Activated CD8-positive, alpha-beta T cell treated with anti-CD3 and anti-CD28 coated beads for 36 hours (primary cell): ENCODE measurements at regions not wholly inside any gene's neighbourhood (a gene's known extent, or its start where the extent isn't known, plus 50 kb on each side); places are given as distances from the start of the nearest gene placed in this dataset.

Experiments used
- ATAC-seq: fragments of 200-7000 bp; cut with Tn5 transposase; one replicate; pipeline ENCODE4 v1.10.0; 2021; ENCODE audit warnings: mild to moderate bottlenecking, moderate library complexity
- CTCF ChIA-PET: fragments of 350-600 bp; sonication (Branson Sonifier 250); formaldehyde crosslinking; loops from one replicate; lab custom pipeline; 2021; ENCODE audit warnings: antibody characterized with exemption; lab: Charles Lee
- POLR2A ChIA-PET: fragments of 350-600 bp; sonication (Branson Sonifier 250); formaldehyde crosslinking; loops from one replicate; lab custom pipeline; 2021; ENCODE audit warnings: antibody characterized with exemption; lab: Charles Lee
- DNase-seq: peaks from one replicate; pipeline ENCODE4 v3.0.0-alpha.2; 2020
- H3K27ac Mint-ChIP-seq: one replicate; pipeline ENCODE4 v1.8.0; 2021; ENCODE audit warnings: mild to moderate bottlenecking, mixed read lengths
- H3K27me3 Mint-ChIP-seq: one replicate; pipeline ENCODE4 v1.8.0; 2021; ENCODE audit warnings: mixed read lengths
- H3K36me3 Mint-ChIP-seq: one replicate; pipeline ENCODE4 v1.8.0; 2021; ENCODE audit warnings: low read depth, mixed read lengths
- H3K4me1 Mint-ChIP-seq: one replicate; pipeline ENCODE4 v1.8.0; 2021; ENCODE audit warnings: low read depth, mixed read lengths
- H3K4me3 Mint-ChIP-seq: one replicate; pipeline ENCODE4 v1.8.0; 2021; ENCODE audit warnings: mild to moderate bottlenecking, moderate library complexity, mixed read lengths
- H3K9me3 Mint-ChIP-seq: one replicate; pipeline ENCODE4 v1.8.0; 2021; ENCODE audit warnings: mixed read lengths
- CTCF ChIP-seq: fragments of 200-600 bp; IDR thresholded peaks from one replicate; pipeline ENCODE4 v1.8.0; 2022; ENCODE audit warnings: antibody characterized with exemption, mild to moderate bottlenecking
- intact Hi-C: fragments of 100-400 bp; cut with micrococcal nuclease; formaldehyde crosslinking; loops from one replicate; pipeline ENCODE4 v1.10.0; 2022

DNA sequence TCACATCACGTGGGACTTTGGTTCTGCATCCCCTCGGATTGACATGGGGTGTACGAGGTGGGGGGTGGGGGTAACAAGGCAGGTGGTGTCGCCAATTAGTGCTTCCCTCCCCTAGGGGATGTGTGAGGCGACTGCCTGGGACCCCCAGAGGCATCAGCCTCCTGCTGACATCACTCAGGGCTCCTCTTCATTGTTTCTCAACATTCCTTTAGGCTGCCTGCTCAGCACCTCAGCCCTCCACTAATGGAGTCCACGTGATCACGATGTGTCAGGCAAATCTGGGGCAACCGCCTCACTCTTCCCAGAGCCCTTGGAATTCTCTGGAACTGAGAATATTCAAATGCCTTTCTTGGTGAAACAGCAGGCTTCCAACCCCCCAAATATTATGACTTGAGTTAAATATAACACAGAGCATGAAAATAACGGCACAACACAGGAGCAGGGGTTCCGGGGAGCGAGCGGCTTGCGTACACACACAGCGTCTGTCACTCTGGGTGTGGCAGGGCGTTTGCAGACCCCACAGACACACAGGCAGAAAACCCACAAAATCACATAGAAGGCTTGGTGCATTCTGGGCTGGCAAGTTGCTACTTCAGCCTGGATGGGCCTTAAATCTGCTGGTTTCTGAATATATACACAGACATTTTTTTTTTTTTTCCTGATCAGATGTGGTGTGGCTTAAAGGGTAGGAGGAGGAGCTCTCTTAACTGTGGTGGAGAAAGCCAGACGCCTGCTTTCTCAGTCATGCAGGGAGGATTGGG, 170.1 kb upstream of the CADM1 start:
- CTCF ChIA-PET = no interaction called here
- TF ChIP-seq CTCF = no peak
- Mint-ChIP-seq H3K9me3 (no peaks in the 10 kb centered on the region), H3K4me1 (no peaks in the 10 kb centered on the region), H3K27me3 (no peaks in the 10 kb centered on the region), H3K36me3 (no peaks in the 10 kb centered on the region), H3K27ac (no peak overlapping the region), H3K4me3 (no peak overlapping the region)
- intact Hi-C loops = no loop called here
- POLR2A ChIA-PET = no interaction called here
- no peak for DNase-seq
- ATAC-seq = no peak

DNA sequence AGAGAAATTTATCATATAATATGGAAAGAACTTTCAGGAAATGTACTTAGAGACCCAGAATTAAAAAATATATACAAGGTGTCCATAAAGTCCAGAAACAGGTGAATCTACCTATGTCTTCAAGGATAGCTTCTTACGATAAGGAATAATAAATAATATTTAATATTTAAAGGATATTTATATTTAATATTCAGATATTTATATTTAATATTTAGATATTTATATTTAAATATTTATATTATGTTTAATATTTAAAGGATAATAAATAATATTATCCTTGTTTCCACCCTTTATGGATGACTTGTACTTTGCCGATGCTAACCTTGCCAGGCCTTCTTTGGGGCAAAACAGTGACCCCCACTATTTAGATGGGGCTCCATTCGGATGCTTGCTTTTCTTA, 169.5 kb upstream of the CADM1 start:
- CTCF ChIA-PET = no interaction called here

DNA sequence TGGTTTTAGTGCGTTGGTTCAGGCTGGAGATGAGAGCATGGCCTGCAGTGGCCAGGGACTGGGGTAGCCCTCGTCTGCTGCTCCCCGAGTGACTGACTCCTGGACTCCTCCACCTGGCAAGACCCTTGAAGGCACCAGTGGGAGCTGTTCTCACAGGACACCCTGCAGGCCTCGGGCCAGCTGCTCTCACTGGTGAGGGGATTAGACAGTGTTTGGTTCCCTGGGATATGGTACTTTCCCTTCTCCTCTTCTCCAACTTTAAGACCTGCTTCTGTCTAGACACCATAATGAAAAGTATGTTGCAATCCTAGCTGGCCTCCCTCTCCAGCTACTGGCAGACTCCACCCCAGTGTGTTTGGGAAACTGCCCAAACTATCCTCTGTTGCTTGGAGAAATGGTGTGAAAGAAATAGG, 168.8 kb upstream of the CADM1 start:
- ChIA-PET CTCF (no interaction called here), POLR2A (interaction anchor here (0.8 kb wide), 1 partner anchor 330 kb away, joined by 3 read pairs; no protein-coding TSS in a partner anchor)
- Mint-ChIP-seq H3K27me3 (no peaks in the 10 kb centered on the region), H3K4me3 (no peak overlapping the region), H3K9me3 (no peaks in the 10 kb centered on the region), H3K36me3 (no peaks in the 10 kb centered on the region), H3K4me1 (no peaks in the 10 kb centered on the region), H3K27ac (no peak overlapping the region)
- DNase-seq (no peak), ATAC-seq (no peak)
- TF ChIP-seq CTCF = no peak
- intact Hi-C loops = no loop called here

More for the DNA sequence above, 169.5 kb upstream of the CADM1 start:
- no peaks in the 10 kb centered on the region for H3K9me3 Mint-ChIP-seq
- ATAC-seq = no peak
- intact Hi-C loops = no loop called here
- H3K27ac Mint-ChIP-seq = no peak overlapping the region
- no peaks in the 10 kb centered on the region for H3K27me3 Mint-ChIP-seq
- H3K4me1 Mint-ChIP-seq = no peaks in the 10 kb centered on the region
- no peaks in the 10 kb centered on the region for H3K36me3 Mint-ChIP-seq
- H3K4me3 Mint-ChIP-seq = no peak overlapping the region
- DNase-seq = no peak
- TF ChIP-seq CTCF = no peak
- POLR2A ChIA-PET = no interaction called here

DNA sequence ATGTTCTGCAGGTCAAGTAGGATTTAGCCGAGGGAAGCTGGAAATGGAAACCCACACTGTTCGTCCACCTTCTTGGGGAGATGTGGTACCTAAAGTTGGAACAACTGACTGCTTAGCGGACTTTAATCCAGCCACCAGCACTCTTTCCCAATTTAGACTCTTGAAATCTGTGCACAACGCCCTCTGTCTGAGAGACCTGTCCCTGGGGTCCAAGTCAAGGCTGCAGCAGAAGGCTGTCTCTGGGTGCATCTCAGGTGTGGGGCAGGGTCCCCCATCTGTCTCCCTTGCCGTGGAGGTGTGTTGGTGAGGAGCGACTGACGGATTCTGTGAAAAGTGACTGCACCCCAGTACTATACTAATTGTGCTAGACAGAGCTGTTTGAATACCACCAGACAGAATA, 168.2 kb upstream of the CADM1 start:
- Mint-ChIP-seq H3K4me3 (no peak overlapping the region), H3K27me3 (no peaks in the 10 kb centered on the region), H3K36me3 (no peaks in the 10 kb centered on the region), H3K9me3 (no peaks in the 10 kb centered on the region), H3K4me1 (no peaks in the 10 kb centered on the region), H3K27ac (no peak overlapping the region)
- CTCF ChIA-PET = no interaction called here
- ATAC-seq (no peak), DNase-seq (no peak)
- intact Hi-C loops = no loop called here
- TF ChIP-seq CTCF = no peak
- POLR2A ChIA-PET = no interaction called here

GRCh38 chr11:115670538-115671205, 166.5 kb upstream of the CADM1 start:
- CTCF ChIA-PET = no interaction called here
- no peaks in the 10 kb centered on the region for H3K9me3 Mint-ChIP-seq
- no peak overlapping the region for H3K27ac Mint-ChIP-seq
- no peaks in the 10 kb centered on the region for H3K36me3 Mint-ChIP-seq
- no peak for TF ChIP-seq CTCF
- no peak for DNase-seq
- POLR2A ChIA-PET = no interaction called here
- no peak for ATAC-seq
- intact Hi-C loops = no loop called here
- H3K4me1 Mint-ChIP-seq = no peaks in the 10 kb centered on the region
- H3K27me3 Mint-ChIP-seq = no peaks in the 10 kb centered on the region
- H3K4me3 Mint-ChIP-seq = no peak overlapping the region
